H9 (cell line): ENCODE measurements at regions not wholly inside any gene's neighbourhood (a gene's known extent, or its start where the extent isn't known, plus 50 kb on each side); places are given as distances from the start of the nearest gene placed in this dataset.
A peak's percentile ranks its signal among the peaks of the same experiment; 100 is the strongest.

Experiments
- DNase-seq: peaks from one replicate; pipeline ENCODE4 v3.0.0-alpha.2; 2017
- H2AFZ ChIP-seq: one replicate; pipeline ENCODE4 v1.6.1; 2013; ENCODE audit warnings: mild to moderate bottlenecking, low read length, control low read depth, moderate library complexity
- H2AK5ac ChIP-seq: 2 replicates; pipeline ENCODE4 v1.6.1; 2013; ENCODE audit warnings: low read length, control low read depth, mixed read lengths; ENCODE audit not compliant: insufficient read length
- H2BK120ac ChIP-seq: one replicate; pipeline ENCODE4 v1.6.1; 2013; ENCODE audit warnings: low read depth, mild to moderate bottlenecking, low read length, control low read depth, inconsistent platforms; ENCODE audit not compliant: poor library complexity, severe bottlenecking
- H2BK12ac ChIP-seq: 2 replicates; pipeline ENCODE4 v1.6.1; 2013; ENCODE audit warnings: low read length, control low read depth, mixed read lengths, low read depth; ENCODE audit not compliant: insufficient read length
- H2BK15ac ChIP-seq: 2 replicates; pipeline ENCODE4 v1.6.1; 2013; ENCODE audit warnings: low read depth, low read length, control low read depth
- H2BK20ac ChIP-seq: one replicate; pipeline ENCODE4 v1.6.1; 2013; ENCODE audit warnings: low read depth, mild to moderate bottlenecking, low read length, control low read depth, inconsistent platforms; ENCODE audit not compliant: poor library complexity, severe bottlenecking
- H2BK5ac ChIP-seq: 2 replicates; pipeline ENCODE4 v1.6.1; 2013; ENCODE audit warnings: low read length, control low read depth, mixed read lengths; ENCODE audit not compliant: insufficient read length
- H3K14ac ChIP-seq: 2 replicates; pipeline ENCODE4 v1.6.1; 2013; ENCODE audit warnings: low read length, control low read depth; ENCODE audit not compliant: insufficient read depth
- H3K18ac ChIP-seq: 2 replicates; pipeline ENCODE4 v1.6.1; 2013; ENCODE audit warnings: low read depth, mild to moderate bottlenecking, mixed read lengths, low read length, control low read depth; ENCODE audit not compliant: insufficient read length
- H3K23ac ChIP-seq: 2 replicates; pipeline ENCODE4 v1.6.1; 2013; ENCODE audit warnings: low read length, control low read depth, mixed read lengths, low read depth; ENCODE audit not compliant: insufficient read length
- H3K23me2 ChIP-seq: 2 replicates; pipeline ENCODE4 v1.6.1; 2013; ENCODE audit warnings: low read depth, mild to moderate bottlenecking, mixed read lengths, low read length, control low read depth; ENCODE audit not compliant: insufficient read length, poor library complexity, severe bottlenecking
- H3K27ac ChIP-seq: 2 replicates; pipeline ENCODE4 v1.5.1; 2013; ENCODE audit warnings: low read length, control low read depth, mixed read lengths, low read depth; ENCODE audit not compliant: insufficient read length
- H3K27me3 ChIP-seq: 2 replicates; pipeline ENCODE4 v1.6.1; 2013; ENCODE audit warnings: low read length, control low read depth, inconsistent platforms; ENCODE audit not compliant: insufficient read depth
- H3K4ac ChIP-seq: 2 replicates; pipeline ENCODE4 v1.6.1; 2013; ENCODE audit warnings: low read depth, mild to moderate bottlenecking, control low read depth, inconsistent platforms, low read length, moderate library complexity
- H3K4me1 ChIP-seq: 2 replicates; pipeline ENCODE4 v1.6.1; 2013; ENCODE audit warnings: low read length, control low read depth, inconsistent platforms; ENCODE audit not compliant: insufficient read depth
- H3K4me2 ChIP-seq: 2 replicates; pipeline ENCODE4 v1.6.1; 2013; ENCODE audit warnings: low read length, control low read depth, mixed read lengths; ENCODE audit not compliant: insufficient read length, insufficient read depth
- H3K56ac ChIP-seq: 2 replicates; pipeline ENCODE4 v1.6.1; 2013; ENCODE audit warnings: low read depth, mild to moderate bottlenecking, mixed read lengths, low read length, control low read depth; ENCODE audit not compliant: insufficient read length
- H3K79me1 ChIP-seq: 2 replicates; pipeline ENCODE4 v1.6.1; 2013; ENCODE audit warnings: low read depth, mild to moderate bottlenecking, moderate library complexity, low read length, control low read depth, inconsistent platforms; ENCODE audit not compliant: insufficient read depth, poor library complexity, severe bottlenecking
- H3K79me2 ChIP-seq: 2 replicates; pipeline ENCODE4 v1.6.1; 2013; ENCODE audit warnings: low read length, control low read depth, inconsistent platforms; ENCODE audit not compliant: insufficient read depth
- H3K9ac ChIP-seq: 2 replicates; pipeline ENCODE4 v1.6.1; 2013; ENCODE audit warnings: low read length, control low read depth, mixed read lengths; ENCODE audit not compliant: insufficient read length; ENCODE audit errors: extremely low read depth
- H3K9me3 ChIP-seq: one replicate; pipeline ENCODE4 v1.6.1; 2013; ENCODE audit warnings: low read depth, low read length, inconsistent platforms; ENCODE audit not compliant: control insufficient read depth
- H3T11ph ChIP-seq: one replicate; pipeline ENCODE4 v1.6.1; 2013; ENCODE audit warnings: mild to moderate bottlenecking, low read length, control low read depth, inconsistent platforms
- H4K20me1 ChIP-seq: one replicate; pipeline ENCODE4 v1.6.1; 2013; ENCODE audit not compliant: control insufficient read depth, insufficient read length, insufficient read depth
- H4K5ac ChIP-seq: 2 replicates; pipeline ENCODE4 v1.6.1; 2013; ENCODE audit warnings: low read depth, mild to moderate bottlenecking, mixed read lengths, low read length, control low read depth; ENCODE audit not compliant: insufficient read length
- H4K8ac ChIP-seq: replicated peaks from 2 replicates; pipeline ENCODE4 v1.6.1; 2013; ENCODE audit warnings: low read length, control low read depth, mixed read lengths, low read depth; ENCODE audit not compliant: insufficient read length
- H4K91ac ChIP-seq: 2 replicates; pipeline ENCODE4 v1.6.1; 2013; ENCODE audit warnings: low read depth, mild to moderate bottlenecking, moderate library complexity, mixed read lengths, low read length, control low read depth; ENCODE audit not compliant: insufficient read length
- H3K27ac Mint-ChIP-seq, 3 experiments: 2 replicates in 2 of 3; 3 replicates in 1 of 3; pipeline ENCODE4 v1.8.0; 2020 to 2021; ENCODE audit warnings: mixed read lengths in 3 of 3, mild to moderate bottlenecking in 1 of 3, moderate library complexity in 1 of 3
- H3K27me3 Mint-ChIP-seq: 2 replicates; pipeline ENCODE4 v1.8.0; 2021; ENCODE audit warnings: low read depth, mild to moderate bottlenecking, moderate library complexity, mixed read lengths
- H3K36me3 Mint-ChIP-seq, 3 experiments: 2 replicates in 2 of 3; 3 replicates in 1 of 3; pipeline ENCODE4 v1.8.0; 2020 to 2021; ENCODE audit warnings: low read depth in 3 of 3, mixed read lengths in 3 of 3; ENCODE audit not compliant: insufficient read depth in 1 of 3
- H3K4me1 Mint-ChIP-seq, 2 experiments: 2 replicates each; pipeline ENCODE4 v1.8.0; 2020; ENCODE audit warnings: mixed read lengths in 2 of 2
- H3K4me3 Mint-ChIP-seq, 2 experiments: 2 replicates in 1 of 2; 3 replicates in 1 of 2; pipeline ENCODE4 v1.8.0; 2020 to 2021; ENCODE audit warnings: mild to moderate bottlenecking in 2 of 2, mixed read lengths in 2 of 2, moderate library complexity in 1 of 2
- H3K9me3 Mint-ChIP-seq, 2 experiments: 2 replicates in 1 of 2; 3 replicates in 1 of 2; pipeline ENCODE4 v1.8.0; 2020; ENCODE audit warnings: mild to moderate bottlenecking in 2 of 2, mixed read lengths in 2 of 2, moderate library complexity in 1 of 2
- WGBS: extraction: QIAGEN DNeasy Blood & Tissue Kit; methylation state at CpG from one replicate; pipeline ENCODE4 v1.1.7; 2013; ENCODE audit warnings: missing lambda C conversion rate, low lambda C conversion rate, mixed read lengths; ENCODE audit not compliant: insufficient read length; ENCODE audit errors: extremely low coverage; 5-methylcytosine and 5-hydroxymethylcytosine counted together
- TF ChIP-seq, protein P1 (sequence below): fragments of 200-600 bp; sonication (generic); conservative IDR thresholded peaks from 3 replicates; pipeline ENCODE4 v1.8.0; 2021; ENCODE audit warnings: antibody characterized with exemption, mild to moderate bottlenecking

DNA sequence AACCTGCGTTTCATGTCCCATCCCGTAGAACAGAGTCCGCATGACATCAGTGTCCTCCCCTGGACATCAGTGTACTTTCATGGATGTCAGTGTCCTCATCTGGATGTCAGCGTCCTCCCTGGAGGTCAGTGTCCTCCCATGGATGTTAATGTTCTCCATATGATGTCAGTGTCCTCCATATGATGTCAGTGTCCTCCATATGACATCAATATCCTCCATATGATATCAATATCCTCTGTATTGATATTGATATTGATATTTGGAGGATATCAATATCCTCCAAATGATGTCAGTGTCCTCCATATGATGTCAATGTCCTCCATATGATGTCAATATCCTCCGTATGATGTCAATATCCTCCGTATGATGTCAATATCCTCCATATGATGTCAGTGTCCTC is 284.9 kb downstream of the AJAP1 start:
- no peak overlapping the region for H2AK5ac ChIP-seq

More for the DNA sequence above, 284.9 kb downstream of the AJAP1 start:
- Histone ChIP-seq H3K9me3 (no peaks in the 10 kb centered on the region), H2BK120ac (no peak overlapping the region), H3K79me1 (no peaks in the 10 kb centered on the region), H3K9ac (no peak overlapping the region), H3K4ac (no peak overlapping the region), H4K91ac (no peak overlapping the region), H3K79me2 (no peaks in the 10 kb centered on the region), H3K56ac (no peak overlapping the region), H4K8ac (no peak overlapping the region), H3K27ac (no peak overlapping the region), H3K14ac (no peak overlapping the region), H3K23ac (no peak overlapping the region), H3K4me2 (no peak overlapping the region), H3K4me1 (no peaks in the 10 kb centered on the region), H2BK12ac (no peak overlapping the region), H2BK5ac (no peak overlapping the region), H3K27me3 (no peaks in the 10 kb centered on the region), H3K23me2 (no peaks in the 10 kb centered on the region), H3T11ph (no peak overlapping the region), H3K18ac (no peak overlapping the region), H2BK15ac (no peak overlapping the region), H4K20me1 (no peaks in the 10 kb centered on the region), H2AFZ (no peak overlapping the region), H4K5ac (no peak overlapping the region), H2BK20ac (no peak overlapping the region)
- H3K4me3 Mint-ChIP-seq = no peak overlapping the region
- DNase-seq = no peak
- peak overlapping the region in 1 of 3 experiments; percentile 13; a peak in 2 of 7 replicates for H3K27ac Mint-ChIP-seq
- TF ChIP-seq, protein P1, sequence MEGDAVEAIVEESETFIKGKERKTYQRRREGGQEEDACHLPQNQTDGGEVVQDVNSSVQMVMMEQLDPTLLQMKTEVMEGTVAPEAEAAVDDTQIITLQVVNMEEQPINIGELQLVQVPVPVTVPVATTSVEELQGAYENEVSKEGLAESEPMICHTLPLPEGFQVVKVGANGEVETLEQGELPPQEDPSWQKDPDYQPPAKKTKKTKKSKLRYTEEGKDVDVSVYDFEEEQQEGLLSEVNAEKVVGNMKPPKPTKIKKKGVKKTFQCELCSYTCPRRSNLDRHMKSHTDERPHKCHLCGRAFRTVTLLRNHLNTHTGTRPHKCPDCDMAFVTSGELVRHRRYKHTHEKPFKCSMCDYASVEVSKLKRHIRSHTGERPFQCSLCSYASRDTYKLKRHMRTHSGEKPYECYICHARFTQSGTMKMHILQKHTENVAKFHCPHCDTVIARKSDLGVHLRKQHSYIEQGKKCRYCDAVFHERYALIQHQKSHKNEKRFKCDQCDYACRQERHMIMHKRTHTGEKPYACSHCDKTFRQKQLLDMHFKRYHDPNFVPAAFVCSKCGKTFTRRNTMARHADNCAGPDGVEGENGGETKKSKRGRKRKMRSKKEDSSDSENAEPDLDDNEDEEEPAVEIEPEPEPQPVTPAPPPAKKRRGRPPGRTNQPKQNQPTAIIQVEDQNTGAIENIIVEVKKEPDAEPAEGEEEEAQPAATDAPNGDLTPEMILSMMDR = no peak
- peaks cover 0 to 6% (median 2%) of the 10 kb centered on the region in 3 experiments; a peak in 4 of 7 replicates for H3K36me3 Mint-ChIP-seq
- no CpG with 5 or more reads among the region's 6 CpGs for WGBS
- H3K27me3 Mint-ChIP-seq = peaks cover 10% of the 10 kb centered on the region
- peaks cover 11 to 12% of the 10 kb centered on the region in 2 experiments; a peak in 4 of 5 replicates for H3K9me3 Mint-ChIP-seq
- peaks cover 0 to 2% of the 10 kb centered on the region in 2 experiments; a peak in 1 of 4 replicates for H3K4me1 Mint-ChIP-seq
